ENCODE measurements at regions not wholly inside any gene's neighbourhood (a gene's known extent, or its start where the extent isn't known, plus 50 kb on each side); places are given as distances from the start of the nearest gene placed in this dataset.
A peak's percentile ranks its signal among the peaks of the same experiment; 100 is the strongest.

DNA sequence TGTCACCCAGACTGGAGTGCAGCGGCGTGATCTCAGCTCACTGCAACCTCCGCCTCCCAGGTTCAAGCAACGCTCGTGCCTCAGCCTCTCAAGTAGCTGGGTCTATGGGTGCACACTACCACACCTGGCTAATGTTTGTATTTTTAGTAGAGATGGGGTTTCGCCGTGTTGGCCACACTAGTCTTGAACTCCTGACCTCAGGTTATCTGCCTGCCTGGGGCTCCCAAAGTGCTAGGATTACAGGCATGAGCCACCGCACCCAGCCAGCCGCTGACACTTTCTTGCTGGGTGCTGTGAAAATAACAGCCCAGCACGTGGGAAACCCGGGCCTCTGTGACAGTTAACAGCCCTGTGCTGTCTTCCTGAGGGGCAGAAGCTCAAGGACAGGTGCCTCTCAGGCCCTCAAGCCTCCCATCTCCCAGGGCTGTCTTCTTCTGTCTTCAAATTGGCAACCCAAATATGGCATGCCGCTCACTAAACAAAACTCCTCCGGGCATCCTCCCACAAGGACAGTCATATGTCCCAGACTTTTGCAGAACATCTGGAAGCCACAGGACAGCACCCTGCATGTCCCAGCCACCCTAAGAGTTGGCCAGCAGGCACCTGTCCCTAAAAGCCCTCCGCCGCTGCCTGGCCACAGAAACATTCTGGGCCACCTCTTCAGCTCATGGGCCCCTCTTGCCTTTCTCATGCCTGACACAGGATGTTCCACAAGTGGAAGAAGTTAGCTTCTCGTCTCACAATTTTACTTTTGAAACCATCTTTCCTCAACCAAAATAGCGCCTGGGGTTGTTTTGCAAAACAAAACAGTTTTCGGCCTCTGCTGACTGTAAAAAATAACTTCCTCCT is 233.6 kb downstream of the SYK start:
- H3K4me3 ChIP-seq (ENCODE audit: low read depth, low read length), result no peak overlapping the region
- H3K27me3 ChIP-seq (ENCODE audit: control insufficient read depth, insufficient read depth, low read length), result no peaks in the 10 kb centered on the region
- no peaks in the 10 kb centered on the region for H3K36me3 ChIP-seq (ENCODE audit: control insufficient read depth, insufficient read depth, low read length)
- no peak overlapping the region for H3K27ac ChIP-seq (ENCODE audit: low read depth, low read length)
- H3K9ac ChIP-seq (ENCODE audit: low read length), result no peak overlapping the region
- no peaks in the 10 kb centered on the region for H3K9me3 ChIP-seq (ENCODE audit: control insufficient read depth, insufficient read depth, low read depth, low read length)
- H3K4me1 ChIP-seq (ENCODE audit: control insufficient read depth, insufficient read depth, low read length), result peaks cover 19% of the 10 kb centered on the region

DNA sequence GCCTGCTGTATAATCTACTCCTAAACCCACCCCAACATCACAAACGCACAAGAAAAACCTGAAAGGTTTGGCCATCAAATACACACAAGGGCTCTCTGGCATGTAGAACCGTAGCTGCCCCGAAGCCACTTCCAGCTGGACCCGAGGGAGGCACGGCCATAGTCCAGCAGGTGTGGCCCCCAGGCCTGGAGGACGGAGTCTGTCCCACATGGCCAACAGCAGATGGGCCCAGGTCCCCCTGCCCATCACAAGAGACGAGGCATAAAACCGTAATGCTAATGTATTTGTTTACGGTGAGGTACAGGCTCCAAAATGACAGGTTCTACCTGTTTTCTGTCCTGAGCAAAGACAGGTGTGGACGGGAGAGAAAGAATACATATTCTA is 234.2 kb downstream of the SYK start:
- no peak overlapping the region for H3K4me3 ChIP-seq (ENCODE audit: low read depth, low read length)
- no peaks in the 10 kb centered on the region for H3K9me3 ChIP-seq (ENCODE audit: control insufficient read depth, insufficient read depth, low read depth, low read length)
- no peaks in the 10 kb centered on the region for H3K27me3 ChIP-seq (ENCODE audit: control insufficient read depth, insufficient read depth, low read length)
- no peaks in the 10 kb centered on the region for H3K36me3 ChIP-seq (ENCODE audit: control insufficient read depth, insufficient read depth, low read length)
- H3K4me1 ChIP-seq (ENCODE audit: control insufficient read depth, insufficient read depth, low read length), result peaks cover 19% of the 10 kb centered on the region
- H3K9ac ChIP-seq (ENCODE audit: low read length), result no peak overlapping the region
- no peak overlapping the region for H3K27ac ChIP-seq (ENCODE audit: low read depth, low read length)

DNA sequence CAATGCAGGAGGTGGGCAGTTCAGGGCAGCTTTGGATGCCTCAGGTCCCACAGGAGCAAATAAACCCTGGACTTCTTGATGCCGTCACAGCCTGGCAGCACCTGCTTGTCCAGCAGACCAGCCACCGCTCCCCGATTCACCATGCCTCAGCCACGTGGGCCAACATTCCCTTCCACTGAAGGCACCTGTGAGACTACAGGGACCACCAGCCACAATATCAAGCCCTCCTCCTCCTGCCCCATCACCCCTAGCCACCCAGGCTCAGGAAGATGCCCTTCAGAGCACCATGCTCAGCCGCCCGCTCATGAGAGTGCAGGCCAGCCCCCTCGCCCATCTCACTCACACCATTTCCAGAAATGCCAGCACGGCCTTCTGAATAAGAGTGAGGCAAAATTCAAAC is 234.7 kb downstream of the SYK start:
- no peak overlapping the region for H3K4me3 ChIP-seq (ENCODE audit: low read depth, low read length)
- H3K4me1 ChIP-seq (ENCODE audit: control insufficient read depth, insufficient read depth, low read length), result peaks cover 19% of the 10 kb centered on the region
- no peaks in the 10 kb centered on the region for H3K36me3 ChIP-seq (ENCODE audit: control insufficient read depth, insufficient read depth, low read length)
- H3K9ac ChIP-seq (ENCODE audit: low read length), result no peak overlapping the region
- H3K27me3 ChIP-seq (ENCODE audit: control insufficient read depth, insufficient read depth, low read length), result no peaks in the 10 kb centered on the region
- H3K9me3 ChIP-seq (ENCODE audit: control insufficient read depth, insufficient read depth, low read depth, low read length), result no peaks in the 10 kb centered on the region
- no peak overlapping the region for H3K27ac ChIP-seq (ENCODE audit: low read depth, low read length)

DNA sequence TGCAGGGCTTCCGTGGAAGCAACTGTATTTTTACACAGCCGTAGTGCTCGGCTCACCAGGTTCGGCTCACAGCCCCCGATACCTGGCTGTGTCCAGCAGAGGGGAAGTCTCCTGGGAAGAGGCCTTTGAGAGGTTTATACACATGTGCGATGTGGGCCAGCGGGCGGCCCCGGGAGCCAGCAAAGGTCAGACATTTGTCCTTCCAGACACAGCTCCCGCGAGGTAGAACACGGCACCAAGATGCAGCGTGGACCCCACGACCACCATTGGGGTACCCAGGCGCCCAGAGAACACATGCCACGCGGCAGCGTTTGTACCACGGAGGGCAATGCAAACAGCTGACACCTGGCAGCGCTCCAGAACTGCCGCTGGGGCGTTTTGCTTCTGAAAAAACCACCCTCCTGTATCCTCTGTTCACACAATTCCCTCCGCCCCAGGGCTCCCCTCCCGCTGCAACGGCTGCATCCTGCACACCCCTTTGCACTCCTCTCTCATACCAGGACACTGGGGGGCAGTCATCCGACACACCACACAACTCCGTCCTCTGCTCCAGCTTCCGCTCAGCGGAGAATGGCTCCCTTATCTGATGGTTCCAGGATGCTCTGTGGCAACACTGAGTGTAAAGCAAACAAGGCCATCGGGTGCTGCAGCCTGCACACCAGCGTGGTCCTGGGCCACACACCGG is 235.3 kb downstream of the SYK start:
- no peaks in the 10 kb centered on the region for H3K36me3 ChIP-seq (ENCODE audit: control insufficient read depth, insufficient read depth, low read length)
- H3K4me3 ChIP-seq (ENCODE audit: low read depth, low read length), result no peak overlapping the region
- no peaks in the 10 kb centered on the region for H3K9me3 ChIP-seq (ENCODE audit: control insufficient read depth, insufficient read depth, low read depth, low read length)
- H3K27me3 ChIP-seq (ENCODE audit: control insufficient read depth, insufficient read depth, low read length), result no peaks in the 10 kb centered on the region
- no peak overlapping the region; the same call in 1 of the 2 replicates for H3K27ac ChIP-seq (ENCODE audit: low read depth, low read length)
- no peak overlapping the region for H3K9ac ChIP-seq (ENCODE audit: low read length)
- H3K4me1 ChIP-seq (ENCODE audit: control insufficient read depth, insufficient read depth, low read length), result peaks cover 19% of the 10 kb centered on the region

DNA sequence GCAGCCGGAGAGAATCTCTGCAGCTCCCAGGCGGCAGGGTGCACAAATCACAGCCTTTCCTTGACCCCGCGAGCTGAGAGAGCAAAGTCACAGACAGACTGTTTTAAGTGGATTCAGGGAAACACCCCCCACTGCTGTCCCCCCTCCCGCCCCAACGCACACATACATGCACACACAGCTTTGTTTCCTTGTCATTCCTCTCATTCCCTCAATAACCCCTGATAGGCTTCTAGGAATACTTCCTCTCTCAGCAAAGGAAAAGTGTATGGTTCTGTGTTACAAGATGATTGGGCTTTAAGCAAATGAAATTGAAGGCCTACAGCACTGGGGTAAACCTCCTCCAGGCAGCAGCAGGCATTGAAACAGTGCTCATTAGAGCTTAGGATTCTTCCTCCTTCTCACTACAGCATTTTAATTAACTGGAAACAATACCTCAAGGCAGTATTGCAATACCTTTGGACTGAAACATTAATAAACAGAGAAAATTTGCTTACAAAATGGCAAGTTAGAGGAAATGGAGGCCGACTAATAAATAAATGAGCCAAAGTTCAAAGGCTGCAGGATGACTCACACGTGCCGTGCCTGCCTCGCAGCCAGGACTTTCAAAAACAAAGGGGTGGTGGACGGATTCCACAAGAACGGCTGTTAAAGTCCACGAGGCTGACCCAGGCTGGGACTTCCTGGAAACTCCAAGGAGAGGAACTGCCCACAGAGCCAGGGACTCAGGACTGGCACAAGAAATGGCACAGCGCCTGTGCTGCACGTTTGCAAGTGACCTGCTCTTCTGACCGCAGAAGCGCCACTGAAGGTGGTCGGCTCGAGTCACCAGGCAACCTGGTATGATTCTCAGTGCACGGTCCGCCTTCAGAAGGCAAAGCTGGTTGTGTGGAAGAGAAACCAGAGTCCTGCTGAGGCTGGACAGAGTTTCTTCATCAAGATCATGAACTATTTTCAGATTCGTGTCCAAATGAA is 236.2 kb downstream of the SYK start:
- no peaks in the 10 kb centered on the region for H3K36me3 ChIP-seq (ENCODE audit: control insufficient read depth, insufficient read depth, low read length)
- peaks cover 19% of the 10 kb centered on the region for H3K4me1 ChIP-seq (ENCODE audit: control insufficient read depth, insufficient read depth, low read length)
- H3K27me3 ChIP-seq (ENCODE audit: control insufficient read depth, insufficient read depth, low read length), result no peaks in the 10 kb centered on the region
- H3K27ac ChIP-seq (ENCODE audit: low read depth, low read length), result no peak overlapping the region; the same call in 1 of the 2 replicates
- H3K9me3 ChIP-seq (ENCODE audit: control insufficient read depth, insufficient read depth, low read depth, low read length), result no peaks in the 10 kb centered on the region
- peak overlapping the region; percentile 14 for H3K9ac ChIP-seq (ENCODE audit: low read length)
- no peak overlapping the region for H3K4me3 ChIP-seq (ENCODE audit: low read depth, low read length)

DNA sequence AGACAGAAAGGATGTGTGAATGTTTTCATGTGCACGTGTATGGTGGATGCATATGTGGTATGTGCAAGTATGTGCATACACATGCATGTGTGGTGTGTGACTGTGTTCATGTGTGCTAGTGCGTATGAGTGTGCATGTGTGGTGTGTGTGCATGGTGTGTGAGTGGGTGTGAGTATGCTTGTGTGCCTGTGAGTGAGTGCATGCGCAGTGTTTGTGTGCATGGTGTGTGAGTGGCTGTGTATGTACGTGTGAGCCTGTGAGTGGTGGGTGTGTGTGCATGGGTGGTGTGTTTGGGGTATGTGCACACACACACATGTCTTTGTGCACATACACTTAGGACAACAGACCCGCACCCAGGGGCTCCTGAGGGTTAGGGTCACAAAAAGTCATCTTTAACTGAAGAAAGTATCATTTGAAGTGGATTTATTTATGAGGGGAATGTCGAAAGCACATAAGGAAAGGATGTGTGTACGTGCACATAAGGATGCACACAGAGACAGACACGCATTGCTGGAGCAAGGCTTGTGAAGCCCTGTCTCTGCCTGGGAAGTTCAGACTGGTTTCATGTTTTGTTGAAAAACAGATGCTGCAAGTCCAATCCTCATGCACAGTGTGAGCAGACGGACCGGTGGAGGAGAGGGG is 237.0 kb downstream of the SYK start:
- Histone ChIP-seq H3K4me1 (ENCODE audit: control insufficient read depth, insufficient read depth, low read length) (peaks cover 19% of the 10 kb centered on the region), H3K9ac (ENCODE audit: low read length) (no peak overlapping the region), H3K4me3 (ENCODE audit: low read depth, low read length) (no peak overlapping the region), H3K36me3 (ENCODE audit: control insufficient read depth, insufficient read depth, low read length) (no peaks in the 10 kb centered on the region), H3K27ac (ENCODE audit: low read depth, low read length) (no peak overlapping the region), H3K27me3 (ENCODE audit: control insufficient read depth, insufficient read depth, low read length) (no peaks in the 10 kb centered on the region), H3K9me3 (ENCODE audit: control insufficient read depth, insufficient read depth, low read depth, low read length) (no peaks in the 10 kb centered on the region)

DNA sequence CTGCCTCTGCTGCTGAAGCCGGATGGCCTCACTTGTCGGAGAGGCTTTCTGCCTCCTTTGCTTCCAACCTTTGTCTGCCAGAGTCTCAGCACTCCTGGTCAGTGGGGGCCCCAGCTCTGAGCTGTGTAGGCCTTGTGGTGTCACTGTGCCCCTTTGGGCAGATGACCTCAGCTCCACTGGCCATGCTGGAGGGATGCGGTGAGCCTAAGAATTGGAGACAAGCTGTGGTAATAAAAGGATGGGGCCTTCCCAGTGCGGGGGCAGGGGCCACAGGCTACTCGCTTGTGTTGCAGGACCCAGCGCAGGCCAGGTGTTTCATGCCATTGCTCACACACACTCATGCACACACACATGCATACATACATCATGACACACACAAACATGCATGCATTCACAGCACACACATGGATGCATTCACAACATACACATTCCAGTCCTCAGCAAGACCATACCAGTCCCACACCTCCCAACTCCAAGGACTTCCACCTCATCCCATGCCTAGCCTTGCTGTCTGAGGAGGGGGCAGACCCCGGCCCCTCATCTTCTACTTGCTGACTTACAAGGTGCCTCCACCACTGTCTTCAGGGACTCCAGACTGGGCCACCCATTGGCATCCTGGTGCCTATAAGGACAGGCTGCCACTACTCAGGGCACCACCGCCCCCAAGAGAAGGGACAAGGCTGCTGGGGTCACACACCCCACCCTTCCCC is 237.7 kb downstream of the SYK start:
- Histone ChIP-seq H3K4me1 (ENCODE audit: control insufficient read depth, insufficient read depth, low read length) (peaks cover 19% of the 10 kb centered on the region), H3K9ac (ENCODE audit: low read length) (no peak overlapping the region), H3K27me3 (ENCODE audit: control insufficient read depth, insufficient read depth, low read length) (no peaks in the 10 kb centered on the region), H3K4me3 (ENCODE audit: low read depth, low read length) (no peak overlapping the region), H3K36me3 (ENCODE audit: control insufficient read depth, insufficient read depth, low read length) (no peaks in the 10 kb centered on the region), H3K27ac (ENCODE audit: low read depth, low read length) (no peak overlapping the region), H3K9me3 (ENCODE audit: control insufficient read depth, insufficient read depth, low read depth, low read length) (no peaks in the 10 kb centered on the region)

DNA sequence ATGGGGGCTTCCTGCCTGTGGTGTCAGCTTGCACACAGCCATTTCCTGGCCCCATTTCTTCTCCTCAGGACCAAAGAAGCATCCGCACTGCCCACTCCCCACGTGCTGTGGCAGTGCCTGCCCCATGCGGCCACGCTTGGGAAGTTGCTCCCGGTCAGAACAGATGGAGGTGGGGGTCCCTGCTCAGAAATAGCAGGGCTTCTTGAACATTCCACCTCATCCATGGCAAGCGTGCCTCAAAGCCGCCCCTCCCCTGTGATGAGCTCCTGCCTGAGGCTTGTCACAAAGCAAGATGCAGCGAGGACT is 238.2 kb downstream of the SYK start:
- Histone ChIP-seq H3K36me3 (ENCODE audit: control insufficient read depth, insufficient read depth, low read length) (no peaks in the 10 kb centered on the region), H3K27me3 (ENCODE audit: control insufficient read depth, insufficient read depth, low read length) (no peaks in the 10 kb centered on the region), H3K27ac (ENCODE audit: low read depth, low read length) (no peak overlapping the region), H3K4me3 (ENCODE audit: low read depth, low read length) (no peak overlapping the region), H3K9ac (ENCODE audit: low read length) (no peak overlapping the region), H3K9me3 (ENCODE audit: control insufficient read depth, insufficient read depth, low read depth, low read length) (no peaks in the 10 kb centered on the region), H3K4me1 (ENCODE audit: control insufficient read depth, insufficient read depth, low read length) (peaks cover 19% of the 10 kb centered on the region)

DNA sequence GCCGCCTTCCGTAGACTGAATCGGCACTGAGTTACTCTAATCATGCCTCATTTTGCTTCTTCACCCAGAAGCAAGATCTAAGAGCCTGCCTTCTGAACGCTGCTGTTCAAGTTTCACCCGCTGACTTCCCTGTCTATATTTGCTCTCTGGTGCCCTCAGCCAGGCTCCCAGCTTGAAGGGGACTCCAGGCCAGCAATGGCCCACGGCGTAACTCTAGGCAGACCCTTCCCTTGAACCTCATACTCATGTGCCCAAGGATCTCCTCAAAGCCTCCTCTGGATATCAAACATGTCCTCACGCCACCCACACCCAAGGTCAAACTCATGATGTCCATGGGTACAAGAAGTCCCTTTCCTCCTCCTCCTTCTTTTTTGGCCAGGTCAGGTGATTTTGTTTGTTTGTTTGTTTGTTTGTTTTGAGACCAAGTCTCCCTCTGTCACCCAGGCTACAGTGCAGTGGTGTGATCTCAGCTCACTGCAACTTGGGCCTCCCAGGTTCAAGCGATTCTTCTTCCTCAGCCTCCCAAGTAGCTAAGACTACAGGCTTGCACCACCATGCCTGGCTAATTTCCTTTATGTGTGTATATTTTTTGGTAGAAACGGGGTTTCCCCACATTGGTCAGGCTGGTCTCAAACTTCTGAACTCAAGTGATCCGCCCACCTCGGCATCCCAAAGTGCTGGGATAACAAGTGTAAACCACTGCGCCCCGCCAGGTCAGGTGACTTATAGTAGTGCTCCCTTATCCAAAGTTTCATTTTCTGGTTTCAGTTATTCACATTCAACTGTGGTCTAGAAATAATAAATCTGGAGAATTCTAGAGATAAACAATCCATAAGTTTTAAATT is 239.0 kb downstream of the SYK start:
- Histone ChIP-seq H3K36me3 (ENCODE audit: control insufficient read depth, insufficient read depth, low read length) (no peaks in the 10 kb centered on the region), H3K9ac (ENCODE audit: low read length) (no peak overlapping the region), H3K9me3 (ENCODE audit: control insufficient read depth, insufficient read depth, low read depth, low read length) (no peaks in the 10 kb centered on the region), H3K27ac (ENCODE audit: low read depth, low read length) (no peak overlapping the region), H3K4me1 (ENCODE audit: control insufficient read depth, insufficient read depth, low read length) (peaks cover 19% of the 10 kb centered on the region), H3K4me3 (ENCODE audit: low read depth, low read length) (no peak overlapping the region), H3K27me3 (ENCODE audit: control insufficient read depth, insufficient read depth, low read length) (no peaks in the 10 kb centered on the region)

All from HUES6 (cell line).